Trophoblast cell (in vitro differentiated cells and primary cell): ENCODE measurements at regions not wholly inside any gene's neighbourhood (a gene's known extent, or its start where the extent isn't known, plus 50 kb on each side); places are given as distances from the start of the nearest gene placed in this dataset.
"Not testable (repeated sequence)": the region's sequence is repeated elsewhere in the genome, so short reads cannot be mapped to it uniquely, and the experiment has no call there.

Experiments used
- DNase-seq, 2 donors: peaks; one replicate each; pipeline ENCODE4 v3.0.0-alpha.2; 2016
- H2AFZ ChIP-seq: 2 replicates; pipeline ENCODE4 v1.6.1; 2013; ENCODE audit warnings: low read length, moderate library complexity, mild to moderate bottlenecking; ENCODE audit not compliant: insufficient read depth, poor library complexity
- H2AK5ac ChIP-seq: 2 replicates; pipeline ENCODE4 v1.6.1; 2013; ENCODE audit warnings: mild to moderate bottlenecking, low read length
- H2BK120ac ChIP-seq: 2 replicates; pipeline ENCODE4 v1.6.1; 2013; ENCODE audit warnings: low read length, mild to moderate bottlenecking, moderate library complexity; ENCODE audit not compliant: insufficient read depth, poor library complexity
- H2BK12ac ChIP-seq: 2 replicates; pipeline ENCODE4 v1.6.1; 2013; ENCODE audit warnings: mild to moderate bottlenecking, low read length, moderate library complexity
- H2BK5ac ChIP-seq: 2 replicates; pipeline ENCODE4 v1.6.1; 2013; ENCODE audit warnings: low read length, low read depth, moderate library complexity, mild to moderate bottlenecking; ENCODE audit not compliant: poor library complexity
- H3K14ac ChIP-seq: 2 replicates; pipeline ENCODE4 v1.6.1; 2013; ENCODE audit warnings: mild to moderate bottlenecking, low read length
- H3K18ac ChIP-seq: 2 replicates; pipeline ENCODE4 v1.6.1; 2013; ENCODE audit warnings: mild to moderate bottlenecking, low read length
- H3K23ac ChIP-seq: 2 replicates; pipeline ENCODE4 v1.6.1; 2013; ENCODE audit warnings: low read length
- H3K27ac ChIP-seq: 2 replicates; pipeline ENCODE4 v1.5.1; 2013; ENCODE audit warnings: low read depth, mild to moderate bottlenecking, inconsistent platforms, low read length, moderate library complexity
- H3K27me3 ChIP-seq: 2 replicates; pipeline ENCODE4 v1.6.1; 2013; ENCODE audit warnings: inconsistent platforms, mild to moderate bottlenecking, low read length, moderate library complexity; ENCODE audit not compliant: insufficient read depth
- H3K36me3 ChIP-seq, 2 experiments: 1 replicate in 1 of 2; 2 replicates in 1 of 2; pipeline ENCODE4 v1.6.1; 2013; ENCODE audit warnings: low read length in 2 of 2, mild to moderate bottlenecking in 2 of 2, moderate library complexity in 1 of 2; ENCODE audit not compliant: insufficient read depth in 2 of 2, control insufficient read depth in 1 of 2
- H3K4ac ChIP-seq: 2 replicates; pipeline ENCODE4 v1.6.1; 2013; ENCODE audit warnings: low read depth, mild to moderate bottlenecking, low read length, moderate library complexity
- H3K4me1 ChIP-seq, 2 experiments: 1 replicate in 1 of 2; 2 replicates in 1 of 2; pipeline ENCODE4 v1.6.1; 2013; ENCODE audit warnings: low read length in 2 of 2, mild to moderate bottlenecking in 2 of 2, moderate library complexity in 1 of 2; ENCODE audit not compliant: insufficient read depth in 2 of 2, control insufficient read depth in 1 of 2
- H3K4me2 ChIP-seq: 2 replicates; pipeline ENCODE4 v1.6.1; 2013; ENCODE audit warnings: inconsistent platforms, mild to moderate bottlenecking, low read length, moderate library complexity
- H3K4me3 ChIP-seq: 2 replicates; pipeline ENCODE4 v1.5.1; 2013; ENCODE audit warnings: mild to moderate bottlenecking, low read depth, low read length, inconsistent platforms
- H3K79me1 ChIP-seq: one replicate; pipeline ENCODE4 v1.6.1; 2013; ENCODE audit warnings: low read length
- H3K79me2 ChIP-seq: 2 replicates; pipeline ENCODE4 v1.6.1; 2013; ENCODE audit warnings: low read length, mild to moderate bottlenecking; ENCODE audit not compliant: control insufficient read depth, insufficient read depth, poor library complexity
- H3K9ac ChIP-seq: 2 replicates; pipeline ENCODE4 v1.6.1; 2013; ENCODE audit warnings: mild to moderate bottlenecking, low read length
- H3K9me3 ChIP-seq: 2 replicates; pipeline ENCODE4 v1.6.1; 2013; ENCODE audit warnings: low read depth, mild to moderate bottlenecking, control low read depth, inconsistent platforms, low read length; ENCODE audit not compliant: insufficient read depth
- H4K12ac ChIP-seq: 2 replicates; pipeline ENCODE4 v1.6.1; 2013; ENCODE audit warnings: low read depth, mild to moderate bottlenecking, low read length, moderate library complexity
- H4K8ac ChIP-seq: 2 replicates; pipeline ENCODE4 v1.6.1; 2013; ENCODE audit warnings: low read depth, mild to moderate bottlenecking, low read length, moderate library complexity
- H4K91ac ChIP-seq: one replicate; pipeline ENCODE4 v1.6.1; 2013; ENCODE audit warnings: low read depth, mild to moderate bottlenecking, low read length, moderate library complexity
- WGBS: extraction: QIAGEN DNeasy Blood & Tissue Kit; methylation state at CpG from one replicate; pipeline ENCODE4 v1.1.7; 2013; ENCODE audit warnings: missing lambda C conversion rate; ENCODE audit not compliant: insufficient read length, insufficient coverage; ENCODE audit errors: extremely low coverage; 5-methylcytosine and 5-hydroxymethylcytosine counted together

DNA sequence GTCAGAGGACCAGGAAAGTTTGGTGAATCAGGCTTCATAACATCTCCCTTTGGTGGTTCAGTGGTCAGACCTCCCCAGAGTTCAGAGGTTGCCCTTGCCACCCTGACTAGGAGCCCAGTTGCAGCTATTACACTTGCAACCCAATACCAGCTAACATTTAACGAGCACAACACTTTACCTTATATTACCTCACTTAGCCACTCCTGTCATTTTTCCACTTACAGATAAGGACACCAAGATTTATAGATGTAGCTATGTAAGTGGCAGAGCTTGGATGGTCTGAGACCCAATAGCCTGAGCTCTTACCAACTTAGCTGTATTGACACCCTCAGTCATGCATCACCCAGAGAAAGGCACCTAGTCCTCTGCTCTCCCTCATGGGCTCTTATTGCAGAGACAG, 234.7 kb downstream of the INSC start:
- H3K27me3 ChIP-seq = no peaks in the 10 kb centered on the region
- WGBS = no CpG with 5 or more reads among the region's 1 CpG
- no peak for DNase-seq

DNA sequence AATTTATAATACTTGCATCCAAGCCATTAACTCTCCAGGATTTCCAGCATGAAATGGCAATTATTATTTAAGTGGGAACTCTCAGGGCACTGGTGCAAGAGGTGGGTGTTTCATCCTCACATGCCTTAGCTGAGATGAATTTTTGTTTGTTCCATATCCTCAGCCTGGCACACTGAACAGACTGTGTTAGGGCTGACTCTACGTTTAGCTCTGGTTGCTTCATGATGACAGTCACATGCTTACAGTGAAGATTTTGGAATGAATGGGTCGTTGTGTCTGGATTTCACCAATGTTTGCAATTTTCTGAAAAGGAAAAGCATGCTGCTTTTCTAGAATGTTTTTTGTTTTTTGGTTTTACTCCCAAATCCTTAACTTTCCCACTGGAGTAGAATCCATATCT, 246.6 kb downstream of the INSC start:
- Histone ChIP-seq H3K79me1 (no peaks in the 10 kb centered on the region), H3K9me3 (no peaks in the 10 kb centered on the region), H3K79me2 (no peaks in the 10 kb centered on the region), H3K18ac (no peak overlapping the region), H3K4ac (no peak overlapping the region), H3K4me2 (no peak overlapping the region), H2BK5ac (no peak overlapping the region), H2BK12ac (no peak overlapping the region), H3K4me1 (no peaks in the 10 kb centered on the region), H4K8ac (no peak overlapping the region), H2AK5ac (no peak overlapping the region), H2AFZ (no peak overlapping the region), H3K27ac (no peak overlapping the region), H4K12ac (no peak overlapping the region), H3K9ac (no peak overlapping the region), H3K36me3 (no peaks in the 10 kb centered on the region), H3K14ac (no peak overlapping the region), H2BK120ac (no peak overlapping the region), H3K4me3 (no peak overlapping the region), H4K91ac (no peak overlapping the region), H3K27me3 (no peaks in the 10 kb centered on the region), H3K23ac (peak overlapping the region; percentile 81)
- no CpG with 5 or more reads among the region's 2 CpGs for WGBS
- no peak for DNase-seq

More for the DNA sequence above, 234.7 kb downstream of the INSC start:
- H4K8ac ChIP-seq = no peak overlapping the region
- no peaks in the 10 kb centered on the region for H3K79me2 ChIP-seq
- H3K18ac ChIP-seq = no peak overlapping the region
- no peak overlapping the region for H3K4ac ChIP-seq
- no peak overlapping the region for H3K23ac ChIP-seq
- peak overlapping the region; percentile 51 for H2BK5ac ChIP-seq
- peaks cover 9% of the 10 kb centered on the region for H3K79me1 ChIP-seq
- no peak overlapping the region for H3K4me2 ChIP-seq
- H3K4me1 ChIP-seq = peaks cover 6 to 16% of the 10 kb centered on the region in 2 experiments
- H2BK12ac ChIP-seq = peak overlapping the region; percentile 58
- no peaks in the 10 kb centered on the region for H3K36me3 ChIP-seq
- peak overlapping the region; percentile 75 for H3K27ac ChIP-seq
- no peak overlapping the region for H2AK5ac ChIP-seq
- H3K14ac ChIP-seq = no peak overlapping the region
- no peak overlapping the region for H3K9ac ChIP-seq
- H4K91ac ChIP-seq = peak overlapping the region; percentile 56
- no peak overlapping the region for H4K12ac ChIP-seq
- H3K9me3 ChIP-seq = no peaks in the 10 kb centered on the region
- H2BK120ac ChIP-seq = peak overlapping the region; percentile 15
- no peak overlapping the region for H2AFZ ChIP-seq
- no peak overlapping the region for H3K4me3 ChIP-seq

DNA sequence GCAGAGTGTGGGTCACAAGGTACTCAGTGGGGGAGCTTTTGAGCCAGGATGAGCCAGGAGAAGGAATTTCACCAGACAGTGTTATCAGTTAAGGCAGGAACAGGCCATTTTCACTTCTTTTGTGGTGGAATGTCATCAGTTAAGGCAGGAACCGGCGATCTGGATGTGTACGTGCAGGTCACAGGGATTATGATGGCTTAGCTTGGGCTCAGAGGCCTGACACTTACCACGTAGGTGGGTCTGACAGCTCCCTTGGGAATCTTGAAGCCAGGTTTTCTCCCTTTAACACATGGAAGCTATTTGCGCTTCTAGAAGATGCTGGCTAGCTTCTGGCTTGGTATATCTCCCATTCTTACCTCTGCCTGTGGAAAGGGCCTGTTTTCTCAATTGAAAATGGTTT, 250.6 kb downstream of the INSC start:
- H3K18ac ChIP-seq, H3K36me3 ChIP-seq, H3K4me1 ChIP-seq, H2AK5ac ChIP-seq, H3K27ac ChIP-seq, H3K9me3 ChIP-seq, H3K9ac ChIP-seq, H3K79me2 ChIP-seq, H3K23ac ChIP-seq, H3K27me3 ChIP-seq, H3K79me1 ChIP-seq, H2BK5ac ChIP-seq, H2AFZ ChIP-seq, H3K4me2 ChIP-seq, H3K14ac ChIP-seq, H4K8ac ChIP-seq, H3K4ac ChIP-seq, H3K4me3 ChIP-seq, H2BK120ac ChIP-seq, H4K12ac ChIP-seq, H4K91ac ChIP-seq, H2BK12ac ChIP-seq: not testable (repeated sequence)
- DNase-seq = peak; percentile 7 to 29
- WGBS = no CpG with 5 or more reads among the region's 5 CpGs

DNA sequence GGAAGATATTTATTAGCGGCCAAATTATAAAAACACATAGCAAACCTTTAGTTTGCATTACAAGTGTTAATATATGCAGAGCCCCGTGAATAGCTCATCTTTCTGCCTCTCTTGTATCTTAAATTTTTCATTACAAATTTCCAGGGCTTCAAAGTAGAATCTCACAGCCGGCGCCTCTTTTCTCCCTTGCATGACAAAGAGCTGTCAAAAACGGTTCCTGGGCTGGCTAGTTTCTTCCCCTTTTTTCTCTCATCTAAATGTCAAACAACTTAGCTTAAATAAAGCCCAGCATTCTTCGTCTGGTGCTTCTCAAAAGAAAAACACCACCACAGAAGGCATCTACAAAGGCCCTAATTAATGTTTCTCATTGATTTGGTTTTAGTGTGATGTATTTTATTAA, 253.0 kb downstream of the INSC start:
- no peak overlapping the region for H2BK5ac ChIP-seq
- no peak overlapping the region for H2AFZ ChIP-seq
- H4K8ac ChIP-seq = no peak overlapping the region
- H3K4me1 ChIP-seq = no peaks in the 10 kb centered on the region
- H3K9me3 ChIP-seq = no peaks in the 10 kb centered on the region
- H3K4ac ChIP-seq = no peak overlapping the region
- H3K9ac ChIP-seq = no peak overlapping the region
- no peak overlapping the region for H3K23ac ChIP-seq
- H3K4me3 ChIP-seq = no peak overlapping the region
- no peak overlapping the region for H3K14ac ChIP-seq
- H2BK12ac ChIP-seq = no peak overlapping the region
- no peak overlapping the region for H3K18ac ChIP-seq
- no peaks in the 10 kb centered on the region for H3K36me3 ChIP-seq
- H3K79me1 ChIP-seq = no peaks in the 10 kb centered on the region
- no peak for DNase-seq
- H3K4me2 ChIP-seq = no peak overlapping the region
- H4K91ac ChIP-seq = no peak overlapping the region
- WGBS = no CpG with 5 or more reads among the region's 6 CpGs
- no peaks in the 10 kb centered on the region for H3K79me2 ChIP-seq
- H4K12ac ChIP-seq = no peak overlapping the region
- no peak overlapping the region for H2AK5ac ChIP-seq
- no peak overlapping the region for H2BK120ac ChIP-seq
- no peak overlapping the region for H3K27ac ChIP-seq
- no peaks in the 10 kb centered on the region for H3K27me3 ChIP-seq
